GM12872 (cell line): ENCODE measurements at regions not wholly inside any gene's neighbourhood (a gene's known extent, or its start where the extent isn't known, plus 50 kb on each side); places are given as distances from the start of the nearest gene placed in this dataset.

ENCODE experiments used
- TF ChIP-seq, protein P1 (sequence below): IDR thresholded peaks from 3 replicates; pipeline ENCODE4 v1.5.1; 2011; ENCODE audit warnings: low read depth, mild to moderate bottlenecking, low read length, moderate library complexity; ENCODE audit not compliant: insufficient read depth

DNA sequence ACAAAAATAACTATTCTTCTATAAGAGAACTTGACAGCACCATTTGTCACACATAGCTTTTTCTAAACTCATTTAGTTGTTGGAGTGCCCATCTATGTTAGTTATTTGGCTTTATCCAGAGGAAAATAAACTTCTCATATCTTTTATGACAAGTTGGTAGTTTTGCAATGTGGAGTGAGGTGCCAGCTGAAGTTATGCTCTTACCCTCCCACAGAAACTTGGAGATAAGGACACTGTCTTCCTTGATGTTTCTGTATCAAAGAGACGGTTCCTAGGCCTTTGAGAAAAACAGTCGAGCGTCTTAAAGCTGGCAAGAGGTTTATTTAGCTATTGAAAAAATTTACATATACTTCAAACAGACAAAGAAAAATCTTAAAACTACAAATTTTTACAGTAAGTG, 1079.7 kb downstream of the SLITRK1 start:
- TF ChIP-seq, protein P1, sequence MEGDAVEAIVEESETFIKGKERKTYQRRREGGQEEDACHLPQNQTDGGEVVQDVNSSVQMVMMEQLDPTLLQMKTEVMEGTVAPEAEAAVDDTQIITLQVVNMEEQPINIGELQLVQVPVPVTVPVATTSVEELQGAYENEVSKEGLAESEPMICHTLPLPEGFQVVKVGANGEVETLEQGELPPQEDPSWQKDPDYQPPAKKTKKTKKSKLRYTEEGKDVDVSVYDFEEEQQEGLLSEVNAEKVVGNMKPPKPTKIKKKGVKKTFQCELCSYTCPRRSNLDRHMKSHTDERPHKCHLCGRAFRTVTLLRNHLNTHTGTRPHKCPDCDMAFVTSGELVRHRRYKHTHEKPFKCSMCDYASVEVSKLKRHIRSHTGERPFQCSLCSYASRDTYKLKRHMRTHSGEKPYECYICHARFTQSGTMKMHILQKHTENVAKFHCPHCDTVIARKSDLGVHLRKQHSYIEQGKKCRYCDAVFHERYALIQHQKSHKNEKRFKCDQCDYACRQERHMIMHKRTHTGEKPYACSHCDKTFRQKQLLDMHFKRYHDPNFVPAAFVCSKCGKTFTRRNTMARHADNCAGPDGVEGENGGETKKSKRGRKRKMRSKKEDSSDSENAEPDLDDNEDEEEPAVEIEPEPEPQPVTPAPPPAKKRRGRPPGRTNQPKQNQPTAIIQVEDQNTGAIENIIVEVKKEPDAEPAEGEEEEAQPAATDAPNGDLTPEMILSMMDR = no peak

DNA sequence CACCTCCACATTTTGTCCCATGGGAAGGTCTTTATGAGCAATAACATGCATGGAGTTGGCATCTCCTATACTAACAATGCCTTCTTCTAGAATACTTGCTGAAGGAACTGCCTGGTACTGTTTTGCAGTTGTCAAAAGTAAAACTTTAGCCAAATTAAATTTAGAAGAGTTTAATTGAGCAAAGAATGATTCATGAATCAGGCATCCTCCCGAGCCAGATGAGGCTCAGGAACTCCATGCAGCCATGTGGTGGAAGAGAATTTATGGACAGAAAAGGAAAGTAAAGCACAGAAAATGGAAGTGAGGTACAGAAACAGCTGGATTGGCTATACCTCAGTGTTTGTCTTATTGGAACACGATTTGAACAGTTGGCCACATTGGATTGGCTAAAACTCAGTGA, 1081.9 kb downstream of the SLITRK1 start:
- TF ChIP-seq, protein P1 = no peak

DNA sequence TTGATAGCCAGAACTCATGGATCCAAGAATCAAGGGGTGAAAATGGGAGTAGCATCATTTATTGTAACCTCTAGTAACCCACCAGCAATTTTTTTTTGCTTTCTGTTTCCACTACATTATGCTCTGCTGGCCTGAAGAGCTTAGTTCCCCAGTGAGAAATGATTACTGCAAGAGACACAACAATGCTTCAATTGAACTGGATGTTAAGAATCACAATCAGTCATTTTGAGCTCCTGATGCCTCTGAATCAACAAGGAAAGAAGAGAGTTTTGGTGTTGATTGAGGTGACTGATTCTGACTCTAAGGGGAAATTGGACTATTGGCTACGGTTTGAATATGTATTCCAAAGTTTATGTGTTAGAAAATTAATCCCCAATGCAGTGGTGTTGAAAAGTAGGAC, 1084.4 kb downstream of the SLITRK1 start:
- TF ChIP-seq, protein P1 = no peak

DNA sequence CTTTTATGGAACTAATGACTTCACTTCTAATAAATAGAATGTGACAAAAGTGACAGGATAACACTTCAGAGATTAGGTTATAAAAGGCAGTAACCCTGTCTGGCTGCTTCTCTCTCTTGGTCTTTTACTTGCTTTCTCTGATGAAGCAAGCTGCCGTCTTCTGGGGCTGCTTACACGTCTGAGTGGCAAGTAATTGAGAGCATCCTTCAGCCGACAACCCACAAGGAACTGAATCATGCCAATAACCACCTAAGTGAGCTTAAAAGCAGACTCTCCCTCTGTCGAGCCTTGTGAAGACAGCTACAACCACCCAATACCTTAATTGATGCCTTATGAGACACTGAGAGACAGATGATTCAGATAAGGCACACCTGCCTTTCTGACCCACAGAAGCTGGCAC, 1091.2 kb downstream of the SLITRK1 start:
- TF ChIP-seq, protein P1 = no peak

DNA sequence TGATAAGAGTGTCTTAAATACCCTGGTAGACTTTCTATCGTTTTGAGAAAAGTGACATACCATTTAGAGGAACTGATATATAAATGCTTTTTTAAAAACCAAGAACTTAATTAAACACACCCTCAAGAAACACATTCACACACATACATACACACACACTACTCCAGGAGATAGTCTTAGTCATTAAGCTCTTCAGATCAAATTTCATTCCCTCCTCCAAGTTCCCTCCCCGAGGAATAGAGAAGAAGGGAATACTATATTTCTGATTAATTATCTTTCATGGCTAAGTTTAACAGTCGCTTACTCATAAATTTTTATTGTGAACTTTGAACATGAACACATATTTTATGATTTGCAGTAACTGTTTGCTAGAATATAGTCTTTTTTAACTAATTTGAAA, 1109.5 kb downstream of the SLITRK1 start:
- TF ChIP-seq, protein P1 = no peak

DNA sequence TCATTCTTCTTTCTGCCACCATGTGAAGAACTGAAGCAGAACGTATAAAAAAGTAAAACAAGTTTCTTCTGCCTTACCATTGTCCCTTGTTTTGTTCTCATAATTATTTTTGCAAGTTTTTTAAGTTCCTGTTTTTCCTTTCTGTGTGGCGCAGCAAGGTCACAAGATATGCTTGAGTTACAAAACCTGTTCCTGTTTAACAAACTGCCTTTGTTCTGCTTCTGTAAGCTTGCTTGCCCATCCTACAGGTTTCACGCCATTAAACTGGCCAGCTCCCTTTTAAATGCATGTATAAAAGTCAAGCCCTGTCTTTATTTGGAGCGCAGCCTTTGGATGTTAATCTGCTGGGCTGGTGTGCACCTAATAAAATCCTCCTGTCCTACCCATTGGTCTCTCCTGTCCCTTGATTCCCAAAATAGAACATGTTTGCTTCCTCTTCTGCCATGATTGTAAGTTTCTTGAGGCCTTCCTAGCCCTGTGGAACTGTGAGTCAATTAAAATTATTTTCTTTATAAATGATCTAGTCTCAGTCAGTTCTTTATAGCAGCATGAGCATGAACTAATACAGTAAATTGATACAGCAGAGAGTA, 1115.4 kb downstream of the SLITRK1 start:
- TF ChIP-seq, protein P1 = no peak

DNA sequence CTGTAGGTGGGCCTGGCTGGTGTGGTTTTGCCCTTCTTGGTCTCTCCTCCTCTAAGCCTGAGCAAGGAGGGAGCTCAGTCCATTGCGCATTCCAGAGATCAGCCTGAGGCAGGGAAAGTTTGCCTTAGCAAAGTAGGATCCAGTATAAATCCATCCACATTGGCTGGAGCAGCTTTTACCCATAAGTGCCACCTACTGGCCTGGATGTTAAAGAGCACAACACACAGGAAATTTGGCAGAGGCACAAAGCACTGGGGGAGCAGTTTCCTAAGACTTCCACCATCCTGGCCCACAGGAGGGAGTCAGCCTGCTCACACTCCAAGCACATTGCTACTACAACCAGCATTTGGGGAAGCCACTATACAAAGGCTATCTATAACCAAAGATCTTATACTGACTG, 1124.2 kb downstream of the SLITRK1 start:
- TF ChIP-seq, protein P1 = peak; percentile 50
